Breast epithelium (tissue), 4 donors: ENCODE measurements at regions not wholly inside any gene's neighbourhood (a gene's known extent, or its start where the extent isn't known, plus 50 kb on each side); places are given as distances from the start of the nearest gene placed in this dataset.

ENCODE experiments used
- DNase-seq, 2 donors: peaks; one replicate each; pipeline ENCODE4 v3.0.0-alpha.2; 2019; ENCODE audit warnings: low spot score in 2 of 2
- H3K27ac ChIP-seq, 2 donors: fragments of 200-600 bp; sonication (generic) in 1 of 2; one replicate each; pipeline ENCODE4 v1.5.1; 2016 to 2019; ENCODE audit warnings: mild to moderate bottlenecking in 1 of 2
- H3K27me3 ChIP-seq, 2 donors: fragments of 200-600 bp; sonication (generic) in 1 of 2; one replicate each; pipeline versions ENCODE4 v1.5.1 to v1.6.0; 2017 to 2019; ENCODE audit warnings: control low read depth in 1 of 2, mild to moderate bottlenecking in 1 of 2
- H3K36me3 ChIP-seq: fragments of 200-600 bp; one replicate; pipeline ENCODE4 v1.5.1; 2019
- H3K4me1 ChIP-seq, 2 donors: fragments of 200-600 bp; sonication (generic); one replicate each; pipeline ENCODE4 v1.5.1; 2016 to 2019; ENCODE audit warnings: control low read depth in 1 of 2
- H3K4me3 ChIP-seq, 3 donors: fragments of 200-600 bp; sonication (generic); 1 replicate in 2 of 3; 2 replicates in 1 of 3; pipeline ENCODE4 v1.5.1; 2016 to 2019; ENCODE audit warnings: mild to moderate bottlenecking in 3 of 3, moderate library complexity in 2 of 3
- H3K9me3 ChIP-seq, 2 donors: fragments of 200-600 bp; sonication (generic) in 1 of 2; one replicate each; pipeline ENCODE4 v1.5.1; 2016 to 2019; ENCODE audit warnings: control low read depth in 1 of 2
- CTCF ChIP-seq, 3 donors: fragments of 450-650 bp; IDR thresholded peaks; one replicate each; pipeline ENCODE4 v1.5.1; 2016 to 2017; ENCODE audit warnings: antibody characterized with exemption in 3 of 3, mild to moderate bottlenecking in 3 of 3, moderate library complexity in 3 of 3
- POLR2A ChIP-seq: fragments of 450-650 bp; IDR thresholded peaks from one replicate; pipeline ENCODE4 v1.6.1; 2016; ENCODE audit warnings: antibody characterized with exemption, mild to moderate bottlenecking, moderate library complexity
- POLR2AphosphoS5 ChIP-seq, 3 donors: sonication (generic); formaldehyde crosslinking; IDR thresholded peaks; one replicate each; pipeline ENCODE4 v1.6.1; 2017; ENCODE audit warnings: antibody characterized with exemption in 3 of 3
- intact Hi-C: fragments of 100-400 bp; cut with DNase I; formaldehyde crosslinking; loops from one replicate; pipeline ENCODE4 v1.15.1; 2023; ENCODE audit warnings: low total_unique reads

GRCh38 chr5:8209500-8209899 lies 340.6 kb downstream of the MTRR start:
- H3K4me1 ChIP-seq: no peaks in the 10 kb centered on the region
- no peak for DNase-seq
- H3K27ac ChIP-seq: no peak overlapping the region
- TF ChIP-seq POLR2A (no peak), POLR2AphosphoS5 (IDR thresholded peaks at IDR 0.05) (no peak), CTCF (IDR thresholded peaks at IDR 0.05) (no peak)
- H3K27me3 ChIP-seq: no peaks in the 10 kb centered on the region
- intact Hi-C loops: loop anchor here (2.0 kb wide), 1 partner anchor 45 kb away; no protein-coding TSS in a partner anchor
- H3K9me3 ChIP-seq: peaks cover 4 to 7% of the 10 kb centered on the region in 2 donors
- no peak overlapping the region for H3K4me3 ChIP-seq
- H3K36me3 ChIP-seq: no peaks in the 10 kb centered on the region

DNA sequence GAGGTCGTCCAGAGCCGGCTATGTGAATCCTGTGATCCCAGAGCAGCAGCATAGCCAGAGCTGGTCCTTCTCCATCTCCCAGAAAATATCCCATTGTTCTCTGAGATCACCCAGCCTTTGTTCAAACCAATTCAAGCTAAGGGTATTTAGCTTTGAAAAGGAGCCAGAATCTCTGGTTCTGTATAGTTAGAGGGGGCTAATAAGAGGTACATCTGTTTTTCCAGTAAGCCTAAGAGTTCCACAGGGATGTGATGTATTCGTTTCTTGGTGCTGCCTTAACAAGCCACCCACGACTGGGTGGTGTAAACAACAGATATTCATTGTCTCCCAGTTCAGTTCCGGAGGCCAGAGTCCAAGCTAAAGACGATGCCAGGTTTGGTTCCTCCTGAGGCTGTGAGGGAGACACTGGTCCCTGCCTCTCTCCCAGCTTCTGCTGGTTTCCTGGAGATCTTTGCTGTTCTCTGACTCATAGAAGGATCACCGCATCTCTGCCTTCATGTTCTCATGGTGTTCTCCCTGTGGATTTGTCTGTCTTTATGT lies 344.8 kb downstream of the MTRR start:
- H3K4me1 ChIP-seq: no peaks in the 10 kb centered on the region
- no peak overlapping the region for H3K4me3 ChIP-seq
- H3K27me3 ChIP-seq: no peaks in the 10 kb centered on the region
- no peaks in the 10 kb centered on the region for H3K36me3 ChIP-seq
- no peaks in the 10 kb centered on the region for H3K9me3 ChIP-seq
- no peak overlapping the region for H3K27ac ChIP-seq
- no peak for TF ChIP-seq POLR2A
- no peak for TF ChIP-seq CTCF (IDR thresholded peaks at IDR 0.05)
- TF ChIP-seq POLR2AphosphoS5 (IDR thresholded peaks at IDR 0.05): no peak
- intact Hi-C loops: no loop called here
- no peak for DNase-seq

- Histone ChIP-seq H3K9me3 (peaks cover 0 to 5% of the 10 kb centered on the region in 2 donors), H3K27ac (no peak overlapping the region), H3K36me3 (no peaks in the 10 kb centered on the region), H3K4me1 (no peaks in the 10 kb centered on the region), H3K4me3 (no peak overlapping the region), H3K27me3 (no peaks in the 10 kb centered on the region)
- intact Hi-C loops: no loop called here
- TF ChIP-seq POLR2AphosphoS5 (IDR thresholded peaks at IDR 0.05) (no peak), POLR2A (no peak), CTCF (IDR thresholded peaks at IDR 0.05) (no peak)
- DNase-seq: no peak
Measured at GRCh38 chr5:8216921-8217320, 348.0 kb downstream of the MTRR start.

DNA sequence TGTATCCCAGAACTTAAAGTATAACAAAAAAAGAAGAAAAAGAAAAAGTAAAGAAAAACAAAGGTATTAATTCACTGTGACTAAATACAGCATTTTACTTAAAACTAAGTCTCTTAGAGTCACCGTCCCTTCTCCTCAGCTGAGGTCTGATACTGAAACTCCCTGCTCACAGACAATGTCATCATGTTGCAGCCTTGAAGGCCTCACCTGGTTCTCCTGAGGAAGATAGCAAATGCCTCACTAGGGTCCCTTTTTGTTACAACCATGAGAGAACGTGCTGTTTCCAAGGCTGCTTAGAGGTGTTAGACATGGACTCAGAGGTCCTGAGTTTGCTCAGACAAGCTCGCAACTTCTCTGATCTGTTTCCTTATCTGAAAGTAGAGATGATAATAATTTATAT lies 357.2 kb downstream of the MTRR start:
- intact Hi-C loops: no loop called here
- DNase-seq: no peak
- Histone ChIP-seq H3K4me3 (no peak overlapping the region), H3K27me3 (no peaks in the 10 kb centered on the region), H3K9me3 (peaks cover 0 to 7% of the 10 kb centered on the region in 2 donors), H3K27ac (no peak overlapping the region), H3K36me3 (no peaks in the 10 kb centered on the region), H3K4me1 (no peaks in the 10 kb centered on the region)
- TF ChIP-seq CTCF (IDR thresholded peaks at IDR 0.05) (no peak), POLR2AphosphoS5 (IDR thresholded peaks at IDR 0.05) (no peak), POLR2A (no peak)

- Histone ChIP-seq H3K27me3 (no peaks in the 10 kb centered on the region), H3K36me3 (no peaks in the 10 kb centered on the region), H3K27ac (no peak overlapping the region), H3K4me1 (no peaks in the 10 kb centered on the region), H3K4me3 (no peak overlapping the region), H3K9me3 (peaks cover 0 to 7% of the 10 kb centered on the region in 2 donors)
- intact Hi-C loops: no loop called here
- no peak for TF ChIP-seq POLR2AphosphoS5 (IDR thresholded peaks at IDR 0.05)
- TF ChIP-seq POLR2A: no peak
- TF ChIP-seq CTCF (IDR thresholded peaks at IDR 0.05): no peak
- DNase-seq: no peak
Measured at GRCh38 chr5:8227112-8227511, 358.2 kb downstream of the MTRR start.
